Loucy (cell line): ENCODE measurements at regions not wholly inside any gene's neighbourhood (a gene's known extent, or its start where the extent isn't known, plus 50 kb on each side); places are given as distances from the start of the nearest gene placed in this dataset.

ENCODE experiments used
- EZH2phosphoT487 ChIP-seq: fragments of 200-600 bp; IDR thresholded peaks from 2 replicates; pipeline ENCODE4 v1.6.1; 2018; ENCODE audit warnings: antibody characterized with exemption, mild to moderate bottlenecking, moderate library complexity, borderline replicate concordance
- TF ChIP-seq, protein P1 (sequence below): fragments of 200-600 bp; sonication (generic); conservative IDR thresholded peaks from 2 replicates; pipeline ENCODE4 v1.5.1; 2014; ENCODE audit warnings: mild to moderate bottlenecking, antibody characterized with exemption, low read length

DNA sequence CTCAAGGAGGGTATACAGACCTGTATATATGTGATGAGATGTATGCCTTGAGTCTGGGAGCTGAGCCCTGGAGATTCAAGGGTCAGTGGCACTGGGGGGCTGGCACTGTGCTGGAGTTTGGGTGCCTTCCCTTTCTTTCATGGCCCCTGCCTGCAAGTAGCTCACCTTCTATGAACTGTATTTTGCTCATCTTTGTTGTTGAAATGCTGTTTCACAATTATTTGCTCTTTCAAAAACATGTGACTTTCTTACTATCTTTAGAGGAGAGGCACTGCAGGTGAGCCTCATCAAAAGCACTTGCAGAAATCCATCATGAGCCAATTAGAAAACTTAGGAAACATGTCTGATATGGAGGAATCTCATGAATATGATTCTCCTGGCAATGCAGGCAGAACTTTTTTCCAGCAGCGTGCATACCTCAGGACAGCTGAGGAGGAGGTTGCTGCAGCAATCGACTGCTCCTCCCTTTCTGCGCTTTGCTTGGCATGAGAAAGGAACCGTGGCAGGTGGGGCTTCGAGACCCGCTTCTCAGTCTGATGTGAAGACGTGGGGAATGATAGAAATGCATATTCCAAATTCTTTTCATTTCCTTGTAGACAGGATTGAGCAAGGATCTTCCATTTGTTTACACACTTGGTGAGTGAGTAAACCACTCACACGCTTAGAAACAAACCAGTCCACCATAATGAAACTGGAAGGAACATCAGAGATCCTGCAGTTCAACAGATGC is 178.4 kb upstream of the E2F8 start:
- TF ChIP-seq, protein P1, sequence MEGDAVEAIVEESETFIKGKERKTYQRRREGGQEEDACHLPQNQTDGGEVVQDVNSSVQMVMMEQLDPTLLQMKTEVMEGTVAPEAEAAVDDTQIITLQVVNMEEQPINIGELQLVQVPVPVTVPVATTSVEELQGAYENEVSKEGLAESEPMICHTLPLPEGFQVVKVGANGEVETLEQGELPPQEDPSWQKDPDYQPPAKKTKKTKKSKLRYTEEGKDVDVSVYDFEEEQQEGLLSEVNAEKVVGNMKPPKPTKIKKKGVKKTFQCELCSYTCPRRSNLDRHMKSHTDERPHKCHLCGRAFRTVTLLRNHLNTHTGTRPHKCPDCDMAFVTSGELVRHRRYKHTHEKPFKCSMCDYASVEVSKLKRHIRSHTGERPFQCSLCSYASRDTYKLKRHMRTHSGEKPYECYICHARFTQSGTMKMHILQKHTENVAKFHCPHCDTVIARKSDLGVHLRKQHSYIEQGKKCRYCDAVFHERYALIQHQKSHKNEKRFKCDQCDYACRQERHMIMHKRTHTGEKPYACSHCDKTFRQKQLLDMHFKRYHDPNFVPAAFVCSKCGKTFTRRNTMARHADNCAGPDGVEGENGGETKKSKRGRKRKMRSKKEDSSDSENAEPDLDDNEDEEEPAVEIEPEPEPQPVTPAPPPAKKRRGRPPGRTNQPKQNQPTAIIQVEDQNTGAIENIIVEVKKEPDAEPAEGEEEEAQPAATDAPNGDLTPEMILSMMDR = no peak
- TF ChIP-seq EZH2phosphoT487 = no peak
